Activated B cell treated with CpG ODN at 0.5 μM for 24 hours (primary cell): ENCODE measurements at regions not wholly inside any gene's neighbourhood (a gene's known extent, or its start where the extent isn't known, plus 50 kb on each side); places are given as distances from the start of the nearest gene placed in this dataset.
"Not testable (repeated sequence)": the region's sequence is repeated elsewhere in the genome, so short reads cannot be mapped to it uniquely, and the experiment has no call there.

Experiments used
- ATAC-seq: fragments of 200-7000 bp; cut with Tn5 transposase; one replicate; pipeline ENCODE4 v1.10.0; 2021; ENCODE audit warnings: low read depth, mild to moderate bottlenecking, moderate library complexity
- CTCF ChIA-PET: fragments of 350-600 bp; sonication (Branson Sonifier 250); formaldehyde crosslinking; loops from one replicate; lab custom pipeline; 2021; ENCODE audit warnings: antibody characterized with exemption; lab: Charles Lee
- POLR2A ChIA-PET: fragments of 350-600 bp; sonication (Branson Sonifier 250); formaldehyde crosslinking; loops from one replicate; lab custom pipeline; 2021; ENCODE audit warnings: antibody characterized with exemption; lab: Charles Lee
- DNase-seq: peaks from one replicate; pipeline ENCODE4 v3.0.0; 2022
- H3K27ac Mint-ChIP-seq: one replicate; pipeline ENCODE4 v1.8.0; 2020; ENCODE audit warnings: mixed read lengths
- H3K27me3 Mint-ChIP-seq: one replicate; pipeline ENCODE4 v1.8.0; 2021; ENCODE audit warnings: mixed read lengths
- H3K36me3 Mint-ChIP-seq: one replicate; pipeline ENCODE4 v1.8.0; 2021; ENCODE audit warnings: low read depth, mixed read lengths
- H3K4me1 Mint-ChIP-seq: one replicate; pipeline ENCODE4 v1.8.0; 2021; ENCODE audit warnings: mixed read lengths
- H3K4me3 Mint-ChIP-seq: one replicate; pipeline ENCODE4 v1.8.0; 2020; ENCODE audit warnings: mild to moderate bottlenecking, mixed read lengths
- H3K9me3 Mint-ChIP-seq: one replicate; pipeline ENCODE4 v1.8.0; 2020; ENCODE audit warnings: mixed read lengths
- CTCF ChIP-seq: fragments of 200-600 bp; IDR thresholded peaks from one replicate; pipeline ENCODE4 v1.8.0; 2022; ENCODE audit warnings: antibody characterized with exemption, mild to moderate bottlenecking
- intact Hi-C: fragments of 100-400 bp; cut with micrococcal nuclease; formaldehyde crosslinking; loops from one replicate; pipeline ENCODE4 v1.15.1; 2024

- no peak for ATAC-seq
- no peak for TF ChIP-seq CTCF
- CTCF ChIA-PET = interaction anchor here (1.9 kb wide), 1 partner anchor 1984 kb away, joined by 4 read pairs; no protein-coding TSS in a partner anchor
- Mint-ChIP-seq H3K27me3 (peaks cover 2% of the 10 kb centered on the region), H3K27ac (no peak overlapping the region), H3K36me3 (no peaks in the 10 kb centered on the region), H3K4me3 (no peak overlapping the region), H3K4me1 (no peaks in the 10 kb centered on the region), H3K9me3 (no peaks in the 10 kb centered on the region)
- no peak for DNase-seq
- POLR2A ChIA-PET = no interaction called here
- intact Hi-C loops = no loop called here
Measured at GRCh38 chr5:155148694-155149093, 135.1 kb downstream of the KIF4B start.

DNA sequence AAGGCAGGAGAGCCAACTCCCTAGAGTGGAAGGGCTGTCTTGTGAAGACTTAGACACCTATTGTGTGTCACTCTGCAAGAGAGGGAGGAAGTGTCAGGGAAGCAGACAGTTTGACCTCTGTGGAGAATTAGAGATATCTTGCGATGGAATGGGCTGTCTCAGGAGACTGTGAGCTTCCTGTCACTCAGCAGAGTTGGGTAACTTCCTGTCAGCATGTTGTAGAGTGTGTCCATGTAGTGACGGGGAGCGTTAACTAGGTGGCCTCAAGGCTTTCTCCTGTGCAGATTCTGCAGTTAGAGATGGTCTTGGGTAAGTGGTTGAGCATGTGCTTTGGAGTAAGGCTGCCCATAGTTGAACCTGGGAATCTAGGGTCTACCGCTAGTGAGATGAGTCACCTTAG, 136.5 kb downstream of the KIF4B start:
- DNase-seq (no peak), ATAC-seq (no peak)
- no peaks in the 10 kb centered on the region for H3K4me1 Mint-ChIP-seq
- H3K27ac Mint-ChIP-seq = no peak overlapping the region
- no peaks in the 10 kb centered on the region for H3K36me3 Mint-ChIP-seq
- H3K4me3 Mint-ChIP-seq = no peak overlapping the region
- H3K9me3 Mint-ChIP-seq = no peaks in the 10 kb centered on the region
- POLR2A ChIA-PET = no interaction called here
- intact Hi-C loops = no loop called here
- TF ChIP-seq CTCF = no peak
- CTCF ChIA-PET = no interaction called here
- H3K27me3 Mint-ChIP-seq = peaks cover 2% of the 10 kb centered on the region

- Mint-ChIP-seq H3K27me3 (no peaks in the 10 kb centered on the region), H3K9me3 (no peaks in the 10 kb centered on the region), H3K27ac (no peak overlapping the region), H3K4me3 (no peak overlapping the region), H3K4me1 (no peaks in the 10 kb centered on the region), H3K36me3 (no peaks in the 10 kb centered on the region)
- intact Hi-C loops = no loop called here
- ChIA-PET POLR2A (no interaction called here), CTCF (interaction anchor here (0.7 kb wide), 1 partner anchor 31 kb away, joined by 3 read pairs; no protein-coding TSS in a partner anchor)
- ATAC-seq = no peak
- TF ChIP-seq CTCF = no peak
- DNase-seq = no peak
Measured at GRCh38 chr5:155154973-155155372, 141.4 kb downstream of the KIF4B start.

DNA sequence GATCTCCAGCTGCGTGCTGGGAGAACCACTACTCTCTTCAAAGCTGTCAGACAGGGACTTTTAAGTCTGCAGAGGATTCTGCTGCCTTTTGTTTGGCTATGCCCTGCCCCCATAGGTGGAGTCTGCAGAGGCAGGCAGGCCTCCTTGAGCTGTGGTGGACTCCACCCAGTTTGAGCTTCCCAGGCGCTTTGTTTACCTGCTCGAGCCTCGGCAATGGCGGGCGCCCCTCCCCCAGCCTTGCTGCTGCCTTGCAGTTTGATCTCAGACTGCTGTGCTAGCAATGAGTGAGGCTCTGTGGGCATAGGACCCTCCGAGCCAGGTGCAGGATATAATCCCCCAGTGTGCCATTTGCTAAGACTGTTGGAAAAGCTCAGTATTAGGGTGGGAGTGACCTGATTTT, 149.5 kb downstream of the KIF4B start:
- DNase-seq, CTCF ChIA-PET, H3K4me1 Mint-ChIP-seq, ATAC-seq, H3K27me3 Mint-ChIP-seq, H3K36me3 Mint-ChIP-seq, H3K9me3 Mint-ChIP-seq, intact Hi-C loops, H3K4me3 Mint-ChIP-seq, H3K27ac Mint-ChIP-seq, POLR2A ChIA-PET: not testable (repeated sequence)

GRCh38 chr5:155167736-155168135, 154.2 kb downstream of the KIF4B start:
- ChIA-PET POLR2A (no interaction called here), CTCF (no interaction called here)
- DNase-seq = no peak
- no peak for ATAC-seq
- Mint-ChIP-seq H3K4me1 (no peaks in the 10 kb centered on the region), H3K27me3 (peaks cover 6% of the 10 kb centered on the region), H3K4me3 (no peak overlapping the region), H3K9me3 (peaks cover 4% of the 10 kb centered on the region), H3K36me3 (no peaks in the 10 kb centered on the region), H3K27ac (no peak overlapping the region)
- intact Hi-C loops = no loop called here
- no peak for TF ChIP-seq CTCF

GRCh38 chr5:155181542-155181941, 168.0 kb downstream of the KIF4B start:
- DNase-seq (no peak), ATAC-seq (no peak)
- CTCF ChIA-PET = no interaction called here
- POLR2A ChIA-PET = no interaction called here
- no peaks in the 10 kb centered on the region for H3K4me1 Mint-ChIP-seq
- peaks cover 11% of the 10 kb centered on the region for H3K9me3 Mint-ChIP-seq
- intact Hi-C loops = no loop called here
- H3K4me3 Mint-ChIP-seq = no peak overlapping the region
- H3K27ac Mint-ChIP-seq = no peak overlapping the region
- no peak for TF ChIP-seq CTCF
- H3K36me3 Mint-ChIP-seq = no peaks in the 10 kb centered on the region
- H3K27me3 Mint-ChIP-seq = no peaks in the 10 kb centered on the region
